ENCODE measurements at regions not wholly inside any gene's neighbourhood (a gene's known extent, or its start where the extent isn't known, plus 50 kb on each side); places are given as distances from the start of the nearest gene placed in this dataset.

DNA sequence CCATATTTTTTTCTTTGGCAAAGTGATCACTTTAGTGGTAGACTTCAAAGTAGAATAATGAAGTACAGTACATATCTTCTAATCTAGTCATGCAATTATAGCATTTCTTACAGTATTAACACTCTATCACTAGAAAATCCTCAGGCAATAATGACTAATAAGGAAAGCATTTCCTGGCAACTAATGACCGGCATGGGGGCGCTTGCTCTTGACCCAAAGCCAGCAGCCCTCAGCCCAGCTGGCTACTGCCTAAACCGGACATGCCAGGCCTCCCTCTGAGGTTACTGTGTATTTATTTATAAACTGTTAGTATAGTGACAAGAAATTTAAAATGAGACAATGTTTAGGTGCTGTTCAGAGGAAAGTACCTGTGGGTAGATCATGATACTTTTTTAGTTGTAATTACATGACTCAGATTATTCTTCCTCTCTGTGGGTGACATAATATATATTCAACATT, 633.8 kb downstream of the PTPRC start:
- DNase-seq, result no peak

DNA sequence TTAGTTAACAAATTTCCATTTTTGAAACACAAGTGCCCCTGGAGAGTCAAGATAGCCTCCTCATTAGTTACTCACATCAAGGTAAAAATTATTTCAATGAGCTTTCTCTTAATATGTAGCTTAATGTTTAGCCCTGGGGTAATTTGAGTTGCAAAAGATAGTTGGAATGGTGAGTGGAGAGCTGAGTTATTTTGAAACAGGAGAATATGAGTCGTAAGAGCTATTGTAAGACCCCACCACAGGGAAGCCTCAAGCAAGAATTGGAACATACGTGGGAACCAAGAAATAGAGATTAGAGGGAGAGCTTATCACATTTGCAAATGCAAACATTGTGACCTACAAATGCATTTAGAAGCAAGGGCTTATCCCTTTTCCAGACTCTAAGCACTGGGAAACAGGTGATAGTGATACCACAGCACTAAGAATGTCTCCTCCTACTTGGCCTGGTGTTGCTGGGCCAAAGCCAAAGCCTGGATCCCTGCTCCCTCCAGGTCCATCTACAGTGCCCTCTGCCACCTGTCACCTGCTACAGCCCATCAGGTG, 635.1 kb downstream of the PTPRC start:
- DNase-seq, result no peak

DNA sequence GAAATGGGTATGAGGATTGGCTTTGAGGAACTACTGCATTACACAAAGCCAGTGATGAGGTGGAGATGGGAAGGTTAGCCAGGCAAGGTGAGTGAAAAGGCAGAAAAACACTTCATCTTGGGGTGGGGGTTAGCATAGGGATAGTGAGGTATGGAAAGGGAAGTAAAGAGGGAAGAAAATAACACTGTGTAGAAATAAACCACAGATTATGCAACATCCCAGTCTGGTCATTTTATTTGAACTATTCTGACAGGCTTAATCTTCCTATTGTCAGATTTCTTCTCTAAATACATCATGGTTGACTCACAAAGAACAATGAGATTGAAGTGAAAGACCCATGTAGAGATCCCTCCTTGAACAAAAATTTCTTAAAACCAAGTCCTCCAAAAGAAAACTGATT, 640.2 kb downstream of the PTPRC start:
- DNase-seq, result no peak

GRCh38 chr1:199279872-199280645, 641.2 kb downstream of the PTPRC start:
- DNase-seq, result no peak

- DNase-seq, result no peak
Measured at GRCh38 chr1:199282751-199283305, 644.0 kb downstream of the PTPRC start.

DNA sequence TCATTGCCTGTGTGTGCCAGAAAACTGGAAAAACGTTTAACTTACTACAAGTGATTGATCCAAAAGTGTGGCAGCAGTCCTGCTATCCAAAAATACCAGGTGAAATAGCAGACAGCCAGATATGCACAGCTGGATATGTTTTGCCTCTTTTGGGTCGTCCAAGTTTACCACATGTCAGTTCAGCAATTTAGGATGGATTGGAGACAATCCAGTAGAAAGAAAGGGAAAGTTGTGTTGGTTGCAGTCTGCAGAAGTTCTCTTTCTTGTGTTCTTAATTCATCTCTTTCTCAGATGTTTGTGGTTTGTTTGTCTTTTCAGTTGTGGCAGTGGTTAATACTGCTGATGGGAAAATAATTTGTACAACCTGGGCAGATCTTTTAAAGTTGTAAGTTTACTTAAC, 645.0 kb downstream of the PTPRC start:
- DNase-seq, result no peak

DNA sequence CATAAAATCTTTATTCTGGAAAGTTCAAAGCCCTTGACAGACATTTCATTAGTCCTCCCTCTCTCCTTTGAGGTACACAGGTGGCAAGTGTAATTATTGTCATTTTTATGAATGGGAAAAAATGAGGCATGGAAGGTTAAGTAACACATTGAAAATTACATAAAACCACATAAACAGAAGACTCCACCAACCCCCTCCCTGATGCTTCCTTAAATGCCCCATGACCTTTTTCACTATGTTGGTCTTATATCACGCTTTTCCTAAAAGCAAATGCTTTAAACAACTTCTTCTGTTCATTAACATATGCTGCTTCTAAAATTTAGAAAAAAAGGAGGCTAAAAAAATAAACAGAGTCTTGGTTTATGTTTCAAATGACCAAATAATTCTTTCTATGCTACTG, 648.4 kb downstream of the PTPRC start:
- no peak for DNase-seq

- DNase-seq, result no peak
Measured at GRCh38 chr1:199287647-199288046, 648.8 kb downstream of the PTPRC start.

DNA sequence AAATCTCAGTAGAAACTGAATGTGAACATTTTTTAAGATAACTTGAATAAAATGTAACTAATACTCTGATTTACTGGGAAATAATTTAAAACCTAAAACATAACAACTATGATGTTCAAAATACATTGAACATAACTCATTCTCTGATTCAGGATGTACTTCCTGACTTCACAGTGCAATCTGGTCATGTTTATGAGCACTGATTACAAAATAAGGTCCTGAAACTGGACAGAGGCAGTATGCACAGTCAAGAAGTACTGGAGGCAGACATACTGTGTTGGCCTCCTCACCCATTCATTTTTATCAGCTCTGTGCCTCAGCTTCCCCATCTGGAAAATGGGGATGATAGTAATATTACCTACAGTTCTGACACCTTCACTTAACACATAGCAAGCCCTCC, 651.3 kb downstream of the PTPRC start:
- no peak for DNase-seq

GRCh38 chr1:199291022-199291740, 652.3 kb downstream of the PTPRC start:
- DNase-seq, result no peak

- no peak for DNase-seq
Measured at GRCh38 chr1:199292896-199293295, 654.1 kb downstream of the PTPRC start.

GRCh38 chr1:199295107-199295506, 656.3 kb downstream of the PTPRC start:
- DNase-seq, result no peak

- no peak for DNase-seq
Measured at GRCh38 chr1:199297174-199297573, 658.3 kb downstream of the PTPRC start.

DNA sequence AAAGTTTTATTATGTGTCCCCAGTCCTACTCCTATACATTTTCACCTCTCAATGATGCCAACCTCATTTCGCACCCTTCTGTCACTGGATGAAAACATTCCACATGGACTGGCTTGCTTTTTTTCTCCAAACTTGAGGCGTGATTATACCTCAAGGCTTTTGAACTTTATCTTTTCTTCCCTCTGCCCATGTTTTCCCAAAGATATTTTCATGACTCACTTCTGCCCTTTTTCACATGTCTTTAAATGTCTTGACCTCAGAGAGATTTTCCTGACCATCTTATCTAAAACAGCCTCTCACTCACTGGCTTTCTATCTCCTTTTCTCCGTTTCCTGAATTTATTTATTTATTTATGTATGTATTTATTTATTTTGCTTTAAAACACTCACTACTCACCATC, 659.0 kb downstream of the PTPRC start:
- no peak for DNase-seq

- no peak for DNase-seq
Measured at GRCh38 chr1:199298825-199299224, 660.0 kb downstream of the PTPRC start.

- DNase-seq, result no peak
Measured at GRCh38 chr1:199301472-199302217, 662.8 kb downstream of the PTPRC start.

DNA sequence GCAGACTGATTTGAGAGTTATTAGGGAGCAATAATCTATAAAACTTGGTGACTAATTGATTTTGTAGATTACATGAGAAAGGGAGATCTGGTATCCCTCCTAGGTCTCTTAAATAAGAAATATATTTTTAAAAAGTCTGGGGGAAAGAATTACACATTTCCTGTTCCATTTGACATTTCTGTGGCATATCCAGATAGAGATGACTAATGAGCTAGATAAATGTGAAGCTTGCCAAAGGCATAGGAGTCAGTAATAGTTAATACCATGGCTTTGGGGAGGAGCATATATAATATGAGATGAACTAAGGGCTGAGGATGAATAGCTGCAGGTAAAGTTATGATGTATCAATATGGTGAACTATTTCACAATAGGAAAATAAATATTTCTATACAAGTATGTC, 663.7 kb downstream of the PTPRC start:
- no peak for DNase-seq

DNA sequence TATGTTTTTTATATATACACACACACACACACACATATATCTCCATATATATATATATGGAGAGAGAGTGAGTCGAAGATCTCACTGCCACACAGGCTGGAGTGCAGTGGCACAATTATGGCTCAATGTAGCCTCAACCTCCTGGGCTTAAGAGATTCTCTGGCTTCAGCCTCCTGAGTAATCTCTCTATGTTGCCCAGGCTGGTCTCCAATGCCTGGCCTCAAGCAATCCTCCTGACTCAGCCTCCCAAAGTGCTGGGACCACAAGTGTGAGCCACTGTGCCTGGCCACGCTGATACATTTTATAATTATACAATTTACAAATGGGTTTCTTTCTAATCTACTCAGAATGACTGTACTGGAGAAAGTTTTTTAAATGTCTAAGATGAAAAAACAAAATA, 664.2 kb downstream of the PTPRC start:
- no peak for DNase-seq

DNA sequence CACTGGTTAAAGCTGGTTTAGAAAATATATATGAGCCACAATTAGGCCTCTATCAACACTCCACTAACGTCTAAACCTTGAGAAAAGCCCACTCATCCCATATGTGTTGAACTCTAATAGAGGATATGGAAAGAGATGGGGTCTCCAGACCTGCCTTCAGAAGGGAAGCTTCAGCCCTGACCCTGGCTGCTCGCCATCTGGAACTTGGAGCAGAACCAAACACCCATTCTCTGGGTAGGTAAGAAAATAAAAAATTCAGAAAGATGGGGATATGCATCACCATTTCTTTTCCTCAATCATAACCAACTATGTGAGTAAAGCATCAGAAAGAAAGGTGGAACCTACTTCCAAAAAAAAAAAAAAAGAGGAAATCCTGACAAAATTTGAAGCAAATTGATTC, 666.2 kb downstream of the PTPRC start:
- DNase-seq, result no peak

DNA sequence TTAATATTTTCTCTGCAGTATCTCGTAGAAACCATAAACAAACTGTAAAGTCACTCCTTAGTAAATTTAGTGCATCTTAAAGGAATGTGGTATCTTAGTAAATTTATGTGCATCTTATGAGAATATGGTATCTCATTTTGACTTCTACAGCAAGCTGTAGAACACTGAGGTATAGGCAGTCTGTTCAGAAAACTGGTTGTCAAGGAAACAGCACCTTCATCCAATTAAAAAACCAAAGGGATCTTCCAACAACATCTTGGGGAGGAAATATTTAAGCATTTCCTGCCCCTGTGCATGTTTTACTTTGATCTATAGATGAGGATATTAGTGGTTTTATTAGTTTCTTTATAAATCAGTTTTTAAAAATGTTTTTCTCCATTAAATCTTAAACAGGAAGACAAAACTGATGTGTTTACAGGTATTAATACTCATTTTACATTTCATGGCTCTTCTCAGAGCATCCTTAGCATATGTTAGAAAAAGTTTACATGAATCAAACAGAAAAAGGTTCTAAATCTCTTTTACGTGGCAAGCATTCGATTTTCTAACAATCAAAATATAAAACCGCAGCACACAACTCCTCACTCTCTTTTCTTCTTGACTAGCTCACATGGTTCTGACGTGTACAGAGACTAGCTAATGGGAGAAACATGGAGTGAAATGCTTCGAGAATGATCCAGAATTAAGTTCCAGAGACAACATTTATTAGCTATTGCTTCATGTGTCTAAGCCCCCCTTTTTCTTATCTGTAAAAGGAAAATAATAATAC, 668.8 kb downstream of the PTPRC start:
- no peak for DNase-seq

DNA sequence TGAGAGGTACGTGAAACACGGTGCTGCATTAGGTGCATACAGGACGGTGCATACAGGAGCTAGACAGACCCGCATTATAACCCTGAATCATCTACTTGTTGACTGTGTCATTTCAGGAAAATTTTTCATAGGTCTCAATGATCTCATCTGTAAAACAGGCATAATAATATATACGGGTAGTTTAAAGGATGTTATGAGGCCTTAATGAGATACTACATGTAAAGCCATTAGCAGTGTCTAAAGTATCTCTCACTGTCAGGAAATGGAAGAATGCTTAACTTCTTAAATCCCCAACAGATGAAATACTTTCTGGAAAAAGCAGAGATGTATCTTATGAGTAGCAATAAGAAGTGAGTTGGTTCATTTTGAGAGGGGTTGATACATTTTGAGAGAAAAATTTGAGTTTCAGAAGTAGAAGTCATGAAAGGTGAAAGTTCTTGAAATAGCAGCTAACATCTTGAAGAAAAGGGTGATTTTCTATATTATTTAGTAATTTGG, 669.6 kb downstream of the PTPRC start:
- DNase-seq, result no peak
